Calu3 (cell line): ENCODE measurements at regions not wholly inside any gene's neighbourhood (a gene's known extent, or its start where the extent isn't known, plus 50 kb on each side); places are given as distances from the start of the nearest gene placed in this dataset.

Experiments
- BruUV-seq: library from RNA; stranded (reverse); fragments of 400-500 nt; replicated peaks from 2 replicates; lab custom pipeline; 2021; lab: Mats Ljungman, UMichigan
- CTCF ChIA-PET: fragments of 300-600 bp; sonication (Branson Sonifier 250); formaldehyde crosslinking; loops from one replicate; lab custom pipeline; 2022; ENCODE audit warnings: antibody characterized with exemption; lab: Charles Lee
- DNase-seq: peaks from one replicate; pipeline ENCODE4 v3.0.0; 2022
- H3K27ac Mint-ChIP-seq: one replicate; pipeline ENCODE4 v1.8.0; 2022; ENCODE audit warnings: mixed read lengths; ENCODE audit not compliant: unreplicated experiment
- H3K27me3 Mint-ChIP-seq: one replicate; pipeline ENCODE4 v1.8.0; 2022; ENCODE audit warnings: mixed read lengths; ENCODE audit not compliant: unreplicated experiment
- H3K36me3 Mint-ChIP-seq: one replicate; pipeline ENCODE4 v1.8.0; 2022; ENCODE audit warnings: mild to moderate bottlenecking, moderate library complexity, mixed read lengths; ENCODE audit not compliant: insufficient read depth, unreplicated experiment
- H3K4me1 Mint-ChIP-seq: one replicate; pipeline ENCODE4 v1.8.0; 2022; ENCODE audit warnings: mild to moderate bottlenecking, low read depth, mixed read lengths; ENCODE audit not compliant: unreplicated experiment
- H3K4me3 Mint-ChIP-seq: one replicate; pipeline ENCODE4 v1.8.0; 2022; ENCODE audit warnings: mild to moderate bottlenecking, low read depth, moderate library complexity, mixed read lengths; ENCODE audit not compliant: unreplicated experiment
- H3K9me3 Mint-ChIP-seq: one replicate; pipeline ENCODE4 v1.8.0; 2022; ENCODE audit warnings: low read depth, mixed read lengths; ENCODE audit not compliant: unreplicated experiment
- CTCF ChIP-seq: fragments of 200-600 bp; IDR thresholded peaks from one replicate; pipeline ENCODE4 v1.8.0; 2022; ENCODE audit warnings: antibody characterized with exemption; ENCODE audit not compliant: unreplicated experiment
- intact Hi-C: fragments of 100-400 bp; cut with micrococcal nuclease; formaldehyde crosslinking; loops from one replicate; pipeline ENCODE4 v1.10.0; 2022; ENCODE audit not compliant: unreplicated experiment

DNA sequence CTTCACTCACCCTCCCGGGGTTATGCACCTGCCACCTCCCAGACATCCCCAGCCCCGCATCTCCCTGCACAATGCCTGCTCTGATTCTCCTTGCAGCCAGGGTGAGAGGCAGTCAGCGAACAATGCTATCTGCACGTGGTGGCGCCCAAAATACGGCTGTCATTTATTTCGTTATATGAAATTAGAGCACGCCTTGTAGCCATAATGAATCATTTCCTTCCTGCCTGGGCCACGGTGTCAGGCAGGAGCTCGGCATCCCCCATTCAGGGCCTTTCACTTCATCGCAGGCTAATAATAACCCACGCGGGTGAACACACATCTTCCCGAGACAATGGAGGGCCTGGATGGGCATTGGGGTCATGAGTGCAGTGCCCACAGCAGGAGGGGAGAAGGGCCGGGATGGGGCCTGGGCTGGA is 143.8 kb upstream of the ZNF507 start:
- Mint-ChIP-seq H3K36me3 (no peaks in the 10 kb centered on the region), H3K27ac (no peak overlapping the region), H3K9me3 (no peaks in the 10 kb centered on the region), H3K4me3 (no peak overlapping the region), H3K27me3 (no peaks in the 10 kb centered on the region), H3K4me1 (no peaks in the 10 kb centered on the region)
- no peak for TF ChIP-seq CTCF
- CTCF ChIA-PET: no interaction called here
- no peak for DNase-seq
- BruUV-seq: no TSS peak
- intact Hi-C loops: no loop called here

- Mint-ChIP-seq H3K9me3 (peaks cover 4% of the 10 kb centered on the region), H3K4me3 (no peak overlapping the region), H3K36me3 (no peaks in the 10 kb centered on the region), H3K27ac (no peak overlapping the region), H3K4me1 (no peaks in the 10 kb centered on the region), H3K27me3 (no peaks in the 10 kb centered on the region)
- intact Hi-C loops: no loop called here
- DNase-seq: no peak
- BruUV-seq: no TSS peak
- TF ChIP-seq CTCF: no peak
- CTCF ChIA-PET: no interaction called here
Measured at GRCh38 chr19:32202244-32202643, 143.2 kb upstream of the ZNF507 start.

DNA sequence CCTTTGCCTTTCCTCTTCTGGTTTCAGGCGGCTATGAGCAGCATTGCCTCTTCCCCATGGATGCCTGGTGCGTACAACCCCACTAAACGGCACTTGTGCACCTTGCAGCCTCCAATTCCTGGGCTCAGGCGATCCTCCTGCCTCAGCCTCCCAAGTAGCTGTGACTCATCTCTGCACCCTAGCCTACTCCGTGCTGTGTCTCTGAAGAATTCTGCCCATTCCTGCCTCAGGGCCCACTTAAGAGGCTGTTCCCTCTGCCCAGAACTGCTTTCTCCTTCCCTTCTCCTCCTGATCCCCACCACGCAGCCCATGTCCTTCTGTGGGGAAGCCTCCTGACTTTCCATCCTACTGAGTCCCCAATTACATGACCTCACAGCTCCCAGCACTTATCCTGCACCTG is 142.2 kb upstream of the ZNF507 start:
- Mint-ChIP-seq H3K9me3 (peaks cover 5% of the 10 kb centered on the region), H3K27ac (no peak overlapping the region), H3K27me3 (no peaks in the 10 kb centered on the region), H3K4me3 (no peak overlapping the region), H3K36me3 (no peaks in the 10 kb centered on the region), H3K4me1 (no peaks in the 10 kb centered on the region)
- CTCF ChIA-PET: no interaction called here
- intact Hi-C loops: no loop called here
- DNase-seq: no peak
- BruUV-seq: no TSS peak
- no peak for TF ChIP-seq CTCF

DNA sequence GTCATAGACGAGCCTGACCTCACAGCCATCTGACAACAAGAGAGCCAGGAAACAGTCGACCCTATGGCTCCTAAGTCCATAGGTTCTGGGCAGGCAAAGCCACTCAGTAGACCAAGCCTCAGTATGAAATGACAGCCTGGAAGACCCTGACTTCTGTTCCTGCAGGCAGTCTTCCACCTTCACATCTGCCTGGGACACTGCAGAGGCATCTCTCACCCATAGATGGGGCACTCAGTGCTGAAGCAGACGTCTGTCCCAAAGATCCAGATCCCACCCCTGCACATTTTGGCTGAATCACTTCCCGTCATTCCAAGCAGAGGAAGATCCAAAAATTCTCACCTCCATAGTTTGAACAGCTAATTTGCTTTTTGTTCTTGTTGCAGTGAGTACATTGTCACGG is 139.3 kb upstream of the ZNF507 start:
- Mint-ChIP-seq H3K9me3 (peaks cover 12% of the 10 kb centered on the region), H3K4me1 (no peaks in the 10 kb centered on the region), H3K27me3 (no peaks in the 10 kb centered on the region), H3K36me3 (no peaks in the 10 kb centered on the region), H3K4me3 (no peak overlapping the region), H3K27ac (no peak overlapping the region)
- intact Hi-C loops: no loop called here
- CTCF ChIA-PET: no interaction called here
- DNase-seq: no peak
- BruUV-seq: no TSS peak
- no peak for TF ChIP-seq CTCF
